Stimulated activated CD8-positive, alpha-beta memory T cell treated with anti-CD3 and anti-CD28 coated beads, Interleukin-15, amount 100 ng/mL, for 24 hours (primary cell): ENCODE measurements at regions not wholly inside any gene's neighbourhood (a gene's known extent, or its start where the extent isn't known, plus 50 kb on each side); places are given as distances from the start of the nearest gene placed in this dataset.

Source experiments
- DNase-seq: peaks from one replicate; pipeline ENCODE4 v3.0.0-alpha.2; 2020; ENCODE audit warnings: low read depth

GRCh38 chr15:93238641-93239040 is 149.6 kb upstream of the RGMA start:
- no peak for DNase-seq

DNA sequence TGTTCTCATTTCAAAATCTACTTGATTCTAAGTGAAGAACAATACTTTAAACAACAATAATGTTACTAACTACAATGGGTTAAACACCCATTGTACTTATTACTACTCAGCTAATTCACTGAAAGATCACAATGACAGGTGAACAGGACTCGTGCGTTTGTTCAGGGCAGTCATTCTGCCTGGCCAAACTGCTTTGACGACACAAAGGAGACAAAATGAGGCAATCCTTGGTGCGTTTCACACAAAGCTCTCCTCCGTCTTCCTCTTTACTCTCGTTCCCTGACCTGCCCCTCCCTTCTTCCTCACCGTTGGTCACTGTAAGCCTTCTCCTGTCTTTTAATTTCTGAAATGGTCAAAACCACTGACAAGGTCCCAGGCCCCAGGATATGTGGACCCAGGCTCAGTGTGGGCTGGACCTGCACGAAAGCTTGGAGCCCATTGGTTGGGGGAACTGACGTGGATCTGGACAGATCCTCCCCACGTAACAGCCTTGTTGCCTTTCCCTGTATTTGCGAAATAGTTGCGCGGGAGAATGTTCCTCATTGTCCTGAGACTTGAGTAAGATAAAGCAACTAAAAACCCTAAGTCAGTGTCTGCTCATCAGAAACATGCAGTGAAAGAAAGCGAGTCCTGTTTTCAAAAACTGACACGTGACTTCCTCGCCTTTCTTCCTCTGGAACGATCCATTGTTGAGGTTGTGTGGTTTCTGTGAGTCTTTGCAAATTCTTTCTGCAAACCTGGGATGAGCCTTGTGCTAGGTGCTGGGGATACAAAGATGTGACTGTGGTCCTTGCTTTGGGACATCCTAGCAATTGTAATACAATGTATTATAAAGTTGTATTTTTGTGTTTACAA is 147.1 kb upstream of the RGMA start:
- DNase-seq = no peak

- no peak for DNase-seq
Measured at GRCh38 chr15:93235269-93235668, 146.3 kb upstream of the RGMA start.

GRCh38 chr15:93233710-93234109 is 144.7 kb upstream of the RGMA start:
- DNase-seq = no peak

GRCh38 chr15:93232845-93233244 is 143.8 kb upstream of the RGMA start:
- no peak for DNase-seq

DNA sequence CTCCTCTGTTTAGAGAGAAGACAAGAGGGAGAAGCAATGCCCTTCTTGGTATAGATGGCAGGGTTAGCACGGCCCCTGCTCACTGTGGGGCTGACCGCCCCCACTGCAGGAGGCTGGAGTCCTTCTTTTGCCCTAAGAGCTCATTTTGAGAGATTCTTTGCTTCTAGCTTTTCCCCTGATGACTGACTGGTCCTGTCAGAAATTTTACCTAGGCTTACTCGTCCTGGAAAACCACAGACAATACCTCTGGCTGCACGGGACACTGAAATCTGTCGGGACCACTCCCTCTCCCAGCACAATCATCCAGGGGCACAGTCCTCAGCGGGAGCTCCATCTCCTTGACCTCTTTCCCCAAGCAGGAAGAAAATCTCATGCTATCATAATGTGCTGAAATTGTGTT is 143.0 kb upstream of the RGMA start:
- no peak for DNase-seq

GRCh38 chr15:93231261-93231925 is 142.4 kb upstream of the RGMA start:
- DNase-seq = no peak

DNA sequence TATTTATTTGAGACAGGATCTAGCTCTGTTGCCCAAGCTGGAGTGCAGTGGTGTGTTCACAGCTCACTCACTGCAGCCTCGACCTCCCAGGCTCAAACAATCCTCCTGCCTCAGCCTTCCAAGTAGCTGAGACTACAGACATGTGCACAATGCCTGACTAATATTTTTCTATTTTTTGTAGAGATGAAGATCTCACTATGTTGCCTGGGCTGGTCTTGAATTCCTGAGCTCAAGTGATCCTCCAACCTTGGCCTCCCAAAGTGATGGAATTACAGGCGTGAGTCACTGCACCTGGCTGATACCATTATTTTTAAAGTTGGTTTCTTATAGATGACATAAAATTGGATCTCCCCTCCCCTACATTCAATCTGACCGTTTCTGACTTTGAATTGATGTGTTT is 139.5 kb upstream of the RGMA start:
- DNase-seq = no peak

DNA sequence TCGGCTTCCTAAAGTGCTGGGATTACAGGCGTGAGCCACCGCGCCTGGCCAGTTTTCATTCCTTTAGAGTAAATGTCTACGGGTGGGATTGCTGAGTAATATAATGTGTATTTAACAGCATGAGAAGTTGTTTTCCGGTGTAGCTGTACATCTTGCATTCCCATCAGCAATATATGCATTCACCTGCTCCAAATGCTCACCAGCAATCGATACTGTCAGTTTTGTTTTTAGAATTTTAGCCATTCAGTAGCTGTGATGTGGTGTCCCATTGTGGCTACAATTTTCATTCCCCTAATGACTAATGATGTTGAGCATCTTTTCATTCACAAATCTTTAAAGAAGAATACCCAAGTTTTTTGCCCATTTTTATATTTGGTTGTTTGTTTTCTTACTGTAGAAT is 134.8 kb upstream of the RGMA start:
- DNase-seq = no peak

DNA sequence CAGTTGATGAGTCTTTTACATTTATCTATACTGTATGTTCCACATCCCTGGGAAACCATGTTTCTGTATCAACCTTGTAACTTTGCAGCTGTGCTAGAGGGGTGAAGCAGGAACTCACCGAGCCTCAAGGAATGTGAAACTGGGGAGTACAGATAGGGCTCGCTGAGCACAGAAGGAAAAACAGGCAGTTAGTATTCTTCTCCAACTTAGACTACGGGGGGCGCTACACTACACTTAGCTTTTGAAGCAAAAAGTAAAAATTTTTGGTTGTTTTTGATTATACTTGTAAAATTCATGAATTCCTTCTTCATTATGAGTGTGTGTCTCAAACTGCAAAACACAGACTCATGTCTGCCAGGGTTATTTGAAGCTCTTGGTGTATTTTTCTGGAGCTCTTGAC is 132.7 kb upstream of the RGMA start:
- no peak for DNase-seq

DNA sequence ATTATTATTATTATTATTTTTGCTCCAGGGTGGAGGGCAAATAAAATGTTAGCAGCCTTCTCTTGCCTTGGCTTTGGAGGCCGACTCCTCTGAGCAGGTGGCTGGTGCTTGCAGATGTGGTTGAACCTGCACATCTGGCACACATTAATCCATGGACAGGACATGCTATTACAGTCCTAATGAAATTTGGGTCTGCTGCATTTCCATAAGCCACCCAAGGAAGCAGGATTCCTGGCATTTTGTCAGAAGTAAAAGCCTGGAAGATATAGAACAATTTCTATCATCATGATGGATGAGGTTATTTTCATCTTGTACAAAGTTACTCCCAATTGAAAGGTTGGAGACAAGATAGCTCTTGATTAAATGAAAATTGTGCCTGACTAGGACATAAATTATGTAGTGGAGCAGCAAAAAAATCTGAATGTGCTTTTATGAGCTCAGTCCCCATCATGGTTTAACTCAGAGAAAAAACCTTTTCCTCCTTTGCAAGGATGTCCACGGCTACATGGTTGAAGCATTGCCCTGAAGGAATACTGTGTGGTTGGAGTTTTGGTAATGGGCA is 130.9 kb upstream of the RGMA start:
- no peak for DNase-seq

GRCh38 chr15:93217343-93217742 is 128.3 kb upstream of the RGMA start:
- no peak for DNase-seq

- DNase-seq = no peak
Measured at GRCh38 chr15:93214106-93214505, 125.1 kb upstream of the RGMA start.

DNA sequence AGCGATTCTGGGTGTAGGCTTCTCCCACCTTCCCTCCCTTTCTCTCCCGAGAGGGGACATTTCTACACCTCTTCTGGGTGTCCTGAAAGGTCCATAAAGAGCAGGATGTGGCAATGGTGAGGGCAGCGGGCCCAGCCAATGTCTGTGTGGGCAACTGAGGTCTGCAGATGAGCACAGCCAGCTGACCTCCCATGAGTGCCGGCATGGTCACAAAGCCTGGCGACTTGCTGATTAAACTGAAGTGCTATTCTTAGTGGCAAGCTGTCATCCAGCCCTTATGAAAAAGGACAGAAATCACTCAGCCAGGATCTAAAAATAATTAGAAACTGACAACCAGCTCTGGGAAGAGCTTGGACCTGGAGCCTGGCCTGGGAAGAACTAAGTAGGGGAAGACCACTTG is 124.3 kb upstream of the RGMA start:
- no peak for DNase-seq

DNA sequence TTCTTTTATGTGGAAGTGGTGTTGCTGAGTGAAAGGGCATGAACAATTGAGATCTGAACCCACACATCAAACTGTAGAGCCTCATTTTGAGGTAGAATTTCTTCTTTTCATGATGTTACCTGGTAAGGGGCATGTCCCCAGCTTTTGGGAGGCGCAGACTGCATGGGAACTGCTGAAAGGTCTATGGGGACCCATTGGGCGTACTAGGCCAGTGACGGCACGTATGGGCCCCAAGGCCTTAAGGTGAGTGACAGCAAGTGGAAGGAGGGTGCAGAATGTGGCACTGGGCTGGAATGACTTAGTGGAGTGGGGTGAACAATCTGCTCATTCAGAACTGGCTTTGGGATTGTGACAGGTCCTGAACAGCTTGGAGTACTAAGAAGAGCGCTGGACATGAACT is 123.6 kb upstream of the RGMA start:
- DNase-seq = no peak

- no peak for DNase-seq
Measured at GRCh38 chr15:93210995-93211394, 122.0 kb upstream of the RGMA start.

- DNase-seq = no peak
Measured at GRCh38 chr15:93209690-93210445, 120.9 kb upstream of the RGMA start.

- no peak for DNase-seq
Measured at GRCh38 chr15:93206893-93207292, 117.9 kb upstream of the RGMA start.

DNA sequence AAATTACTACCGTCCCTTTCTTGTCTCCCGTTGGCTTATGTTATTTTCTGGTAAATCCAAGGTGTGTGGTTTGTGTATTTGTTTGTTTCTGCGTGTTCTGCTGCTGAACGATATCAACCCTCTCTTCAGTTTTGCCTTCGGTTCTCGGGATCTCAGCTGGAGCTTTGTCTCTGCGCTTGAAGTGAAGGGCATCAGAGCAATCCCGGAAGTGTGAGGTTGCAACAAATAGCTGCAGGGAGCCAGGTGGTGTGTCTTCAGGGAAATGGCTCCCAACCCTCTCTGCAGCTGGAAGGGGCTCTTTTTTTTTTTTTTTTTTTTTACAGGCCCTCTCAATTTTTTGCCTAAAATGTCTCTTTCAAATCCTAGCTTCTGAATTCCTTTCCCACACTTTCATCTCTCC is 116.4 kb upstream of the RGMA start:
- no peak for DNase-seq

DNA sequence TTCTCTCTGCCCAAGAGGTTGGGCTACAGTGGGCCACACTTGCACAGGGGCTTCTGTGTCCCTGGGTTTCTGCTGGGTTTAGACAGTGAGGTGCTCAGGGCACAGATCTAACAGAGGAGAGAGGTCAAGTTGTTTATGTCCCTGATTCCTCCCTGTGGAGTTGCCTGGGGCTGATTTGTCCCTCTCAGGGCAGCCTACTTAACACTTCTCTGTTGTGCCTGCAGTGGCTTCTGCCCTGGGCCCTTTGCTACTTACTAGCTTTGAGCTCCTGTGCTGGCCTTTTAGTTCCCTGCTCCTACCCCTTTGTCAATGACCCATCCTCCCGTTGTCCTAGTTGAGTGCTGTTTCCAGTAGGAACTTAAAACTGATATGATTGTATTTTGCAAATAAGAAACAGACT is 114.0 kb upstream of the RGMA start:
- no peak for DNase-seq

GRCh38 chr15:93202405-93202804 is 113.4 kb upstream of the RGMA start:
- no peak for DNase-seq

DNA sequence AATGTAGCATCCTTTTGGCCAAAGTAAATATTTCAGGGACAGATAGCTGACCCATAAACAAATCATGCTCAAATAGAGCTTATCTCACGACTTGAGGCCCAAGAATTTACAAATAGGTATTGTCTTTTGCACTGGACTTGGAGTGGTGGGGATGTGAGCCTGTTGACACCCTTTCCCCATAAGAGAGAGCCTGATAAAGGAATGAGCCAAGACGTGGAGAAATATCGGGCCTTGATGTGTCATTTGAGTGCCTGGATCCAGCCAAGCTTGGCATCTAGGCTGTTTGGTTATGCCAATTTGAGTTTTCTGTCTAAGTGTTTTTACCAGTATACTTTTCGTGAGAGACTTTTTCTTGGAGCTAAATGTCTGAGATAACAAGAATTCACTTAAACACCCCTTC is 112.9 kb upstream of the RGMA start:
- no peak for DNase-seq

- DNase-seq = no peak
Measured at GRCh38 chr15:93200837-93201226, 111.8 kb upstream of the RGMA start.
